B cell (primary cell): ENCODE measurements at regions not wholly inside any gene's neighbourhood (a gene's known extent, or its start where the extent isn't known, plus 50 kb on each side); places are given as distances from the start of the nearest gene placed in this dataset.

Experiments
- ATAC-seq: fragments of 200-7000 bp; cut with Tn5 transposase; one replicate; pipeline ENCODE4 v1.10.0; 2021; ENCODE audit warnings: low read depth, mild to moderate bottlenecking, moderate number of reproducible peaks, moderate library complexity
- CTCF ChIA-PET: fragments of 350-600 bp; sonication (Branson Sonifier 250); formaldehyde crosslinking; loops from one replicate; lab custom pipeline; 2021; ENCODE audit warnings: antibody characterized with exemption, inconsistent platforms; lab: Charles Lee
- POLR2A ChIA-PET: fragments of 350-600 bp; sonication (Branson Sonifier 250); formaldehyde crosslinking; loops from one replicate; lab custom pipeline; 2021; ENCODE audit warnings: antibody characterized with exemption; lab: Charles Lee
- DNase-seq: peaks from one replicate; pipeline ENCODE4 v3.0.0; 2013
- H2AFZ ChIP-seq: 2 replicates; pipeline ENCODE4 v1.6.1; 2012; ENCODE audit warnings: mild to moderate bottlenecking, low read depth, low read length; ENCODE audit not compliant: insufficient read depth, poor library complexity, severe bottlenecking
- H3K27ac ChIP-seq, 2 donors: 1 replicate in 1 of 2; 2 replicates in 1 of 2; pipeline ENCODE4 v1.5.1; 2012 to 2013; ENCODE audit warnings: low read length in 2 of 2, mild to moderate bottlenecking in 2 of 2, moderate library complexity in 1 of 2
- H3K27me3 ChIP-seq, 4 experiments: fragments of 200-600 bp in 1 of 4; sonication (generic) in 1 of 4; replicated peaks in 1 of 4; 1 replicate in 2 of 4; 2 replicates in 2 of 4; pipeline versions ENCODE4 v1.6.1 to v1.7.0; 2013 to 2016; ENCODE audit warnings: low read length in 3 of 4, mild to moderate bottlenecking in 2 of 4, mixed read lengths in 1 of 4, moderate library complexity in 1 of 4; ENCODE audit not compliant: insufficient read depth in 4 of 4, control insufficient read depth in 3 of 4; ENCODE audit errors: control extremely low read depth in 1 of 4
- H3K36me3 ChIP-seq, 2 experiments: replicated peaks in 1 of 2; 1 replicate in 1 of 2; 2 replicates in 1 of 2; pipeline versions ENCODE4 v1.6.1 to v1.7.1; 2013; ENCODE audit warnings: low read length in 1 of 2; ENCODE audit not compliant: insufficient read depth in 2 of 2, control insufficient read depth in 1 of 2; ENCODE audit errors: control extremely low read depth in 1 of 2, extremely low read depth in 1 of 2
- H3K4me1 ChIP-seq, 2 donors: fragments of 200-600 bp in 1 of 2; sonication (generic) in 1 of 2; 1 replicate in 1 of 2; 2 replicates in 1 of 2; pipeline versions ENCODE4 v1.5.1 to v1.6.1; 2013 to 2017; ENCODE audit warnings: low read length in 2 of 2; ENCODE audit not compliant: control insufficient read depth in 2 of 2, insufficient read depth in 2 of 2
- H3K4me2 ChIP-seq: replicated peaks from 2 replicates; pipeline ENCODE3; 2012; ENCODE audit warnings: mild to moderate bottlenecking, low read depth, low read length; ENCODE audit not compliant: poor library complexity, severe bottlenecking
- H3K4me3 ChIP-seq, 5 experiments: fragments of 200-600 bp in 1 of 5; sonication (generic) in 1 of 5; 1 replicate in 3 of 5; 2 replicates in 2 of 5; pipeline versions ENCODE4 v1.5.1 to v1.7.0; 2011 to 2016; ENCODE audit warnings: low read length in 4 of 5, mild to moderate bottlenecking in 4 of 5, low read depth in 2 of 5, control low read depth in 1 of 5, moderate library complexity in 1 of 5; ENCODE audit not compliant: insufficient read depth in 1 of 5; ENCODE audit errors: control extremely low read depth in 1 of 5, extremely low read depth in 1 of 5
- H3K79me2 ChIP-seq: fragments of 200-600 bp; sonication (generic); one replicate; pipeline ENCODE4 v1.6.0; 2016; ENCODE audit warnings: low read length; ENCODE audit not compliant: control insufficient read depth, insufficient read depth
- H3K9ac ChIP-seq: fragments of 200-600 bp; sonication (generic); 2 replicates; pipeline ENCODE4 v1.6.1; 2017; ENCODE audit warnings: mild to moderate bottlenecking, low read length, moderate library complexity
- H3K9me3 ChIP-seq, 3 donors: one replicate each; pipeline versions ENCODE4 v1.6.1 to v1.7.1; 2013; ENCODE audit warnings: low read length in 2 of 3; ENCODE audit not compliant: control insufficient read depth in 2 of 3, insufficient read depth in 1 of 3; ENCODE audit errors: control extremely low read depth in 1 of 3
- H4K20me1 ChIP-seq: 2 replicates; pipeline ENCODE4 v1.6.0; 2012; ENCODE audit warnings: mild to moderate bottlenecking, low read length; ENCODE audit not compliant: insufficient read depth, control insufficient read depth, poor library complexity, severe bottlenecking
- H3K27ac Mint-ChIP-seq: one replicate; pipeline ENCODE4 v1.8.0; 2021; ENCODE audit warnings: mixed read lengths
- H3K27me3 Mint-ChIP-seq: one replicate; pipeline ENCODE4 v1.8.0; 2021; ENCODE audit warnings: mixed read lengths
- H3K4me1 Mint-ChIP-seq: one replicate; pipeline ENCODE4 v1.8.0; 2021; ENCODE audit warnings: mixed read lengths
- H3K4me3 Mint-ChIP-seq: one replicate; pipeline ENCODE4 v1.8.0; 2021; ENCODE audit warnings: mixed read lengths
- H3K9me3 Mint-ChIP-seq: one replicate; pipeline ENCODE4 v1.8.0; 2022; ENCODE audit warnings: mixed read lengths; ENCODE audit not compliant: insufficient read depth
- EZH2 ChIP-seq: IDR thresholded peaks from 2 replicates; pipeline ENCODE4 v1.6.1; 2012; ENCODE audit warnings: borderline replicate concordance, low read depth, mild to moderate bottlenecking, moderate library complexity, low read length; ENCODE audit not compliant: insufficient read depth, poor library complexity, severe bottlenecking
- WGBS: methylation state at CpG from one replicate; pipeline ENCODE4 v1.1.5; 2013; ENCODE audit warnings: missing lambda C conversion rate; ENCODE audit not compliant: insufficient coverage; 5-methylcytosine and 5-hydroxymethylcytosine counted together
- intact Hi-C: fragments of 100-400 bp; cut with micrococcal nuclease; formaldehyde crosslinking; loops from one replicate; pipeline ENCODE4 v1.10.0; 2022
- TF ChIP-seq, protein P1 (sequence below): fragments of 200-600 bp; IDR thresholded peaks from one replicate; pipeline ENCODE4 v1.8.0; 2022; ENCODE audit warnings: antibody characterized with exemption, mild to moderate bottlenecking

DNA sequence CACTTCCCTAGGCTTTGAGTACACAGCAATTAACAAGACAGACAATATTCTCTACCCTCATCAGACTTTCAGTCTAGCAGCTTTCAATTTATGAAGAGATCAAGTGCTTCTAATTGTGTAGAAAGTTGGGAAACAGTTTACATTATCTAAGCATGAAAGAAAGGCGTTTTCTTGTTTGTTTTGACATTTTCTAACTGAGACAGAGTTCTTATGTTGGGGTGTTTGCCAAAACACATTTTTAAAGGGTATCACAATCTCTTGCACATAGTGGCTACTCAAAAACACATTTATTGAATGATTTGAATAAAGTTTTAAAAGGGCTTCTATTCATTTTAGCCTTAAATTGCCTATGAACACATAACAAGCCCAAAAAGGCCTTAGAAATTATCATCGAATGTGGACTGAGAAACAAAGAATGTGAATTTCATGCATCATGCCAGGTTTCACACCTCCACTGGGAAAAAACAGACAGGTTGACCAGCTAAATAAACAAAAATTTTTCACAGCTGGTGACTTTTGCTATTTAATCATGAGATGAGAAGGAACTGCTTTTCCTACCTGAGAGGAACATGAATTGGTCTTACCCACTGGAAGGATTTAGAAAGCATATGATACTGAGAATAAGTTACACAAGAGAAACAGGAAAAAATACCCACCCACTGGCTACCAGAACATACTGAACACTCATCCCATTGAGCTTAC, 394.5 kb upstream of the PKN2 start:
- CTCF ChIA-PET, result interaction anchor here (0.7 to 3.1 kb wide), 2 partner anchors 13 to 109 kb away, joined by 4 to 6 read pairs; no protein-coding TSS in a partner anchor
- H3K9me3 ChIP-seq, result no peaks in the 10 kb centered on the region
- ATAC-seq (no peak), DNase-seq (no peak)
- no peaks in the 10 kb centered on the region for H4K20me1 ChIP-seq
- H3K27me3 ChIP-seq, result peaks cover 0 to 5% (median 0%) of the 10 kb centered on the region in 4 experiments
- Mint-ChIP-seq H3K27me3 (peaks cover 18% of the 10 kb centered on the region), H3K27ac (no peak overlapping the region), H3K4me1 (no peaks in the 10 kb centered on the region), H3K4me3 (no peak overlapping the region), H3K9me3 (no peaks in the 10 kb centered on the region)
- no peaks in the 10 kb centered on the region for H3K4me1 ChIP-seq
- H3K36me3 ChIP-seq, result no peaks in the 10 kb centered on the region
- H3K27ac ChIP-seq, result no peak overlapping the region
- WGBS, result 100% methylated on average over 1 of the region's 2 CpGs
- intact Hi-C loops, result no loop called here
- H3K79me2 ChIP-seq, result no peaks in the 10 kb centered on the region
- H3K4me2 ChIP-seq, result no peak overlapping the region
- no peak overlapping the region for H3K4me3 ChIP-seq
- no peak overlapping the region for H2AFZ ChIP-seq
- H3K9ac ChIP-seq, result no peak overlapping the region
- no peak for TF ChIP-seq EZH2
- TF ChIP-seq, protein P1, sequence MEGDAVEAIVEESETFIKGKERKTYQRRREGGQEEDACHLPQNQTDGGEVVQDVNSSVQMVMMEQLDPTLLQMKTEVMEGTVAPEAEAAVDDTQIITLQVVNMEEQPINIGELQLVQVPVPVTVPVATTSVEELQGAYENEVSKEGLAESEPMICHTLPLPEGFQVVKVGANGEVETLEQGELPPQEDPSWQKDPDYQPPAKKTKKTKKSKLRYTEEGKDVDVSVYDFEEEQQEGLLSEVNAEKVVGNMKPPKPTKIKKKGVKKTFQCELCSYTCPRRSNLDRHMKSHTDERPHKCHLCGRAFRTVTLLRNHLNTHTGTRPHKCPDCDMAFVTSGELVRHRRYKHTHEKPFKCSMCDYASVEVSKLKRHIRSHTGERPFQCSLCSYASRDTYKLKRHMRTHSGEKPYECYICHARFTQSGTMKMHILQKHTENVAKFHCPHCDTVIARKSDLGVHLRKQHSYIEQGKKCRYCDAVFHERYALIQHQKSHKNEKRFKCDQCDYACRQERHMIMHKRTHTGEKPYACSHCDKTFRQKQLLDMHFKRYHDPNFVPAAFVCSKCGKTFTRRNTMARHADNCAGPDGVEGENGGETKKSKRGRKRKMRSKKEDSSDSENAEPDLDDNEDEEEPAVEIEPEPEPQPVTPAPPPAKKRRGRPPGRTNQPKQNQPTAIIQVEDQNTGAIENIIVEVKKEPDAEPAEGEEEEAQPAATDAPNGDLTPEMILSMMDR, result no peak
- POLR2A ChIA-PET, result no interaction called here

DNA sequence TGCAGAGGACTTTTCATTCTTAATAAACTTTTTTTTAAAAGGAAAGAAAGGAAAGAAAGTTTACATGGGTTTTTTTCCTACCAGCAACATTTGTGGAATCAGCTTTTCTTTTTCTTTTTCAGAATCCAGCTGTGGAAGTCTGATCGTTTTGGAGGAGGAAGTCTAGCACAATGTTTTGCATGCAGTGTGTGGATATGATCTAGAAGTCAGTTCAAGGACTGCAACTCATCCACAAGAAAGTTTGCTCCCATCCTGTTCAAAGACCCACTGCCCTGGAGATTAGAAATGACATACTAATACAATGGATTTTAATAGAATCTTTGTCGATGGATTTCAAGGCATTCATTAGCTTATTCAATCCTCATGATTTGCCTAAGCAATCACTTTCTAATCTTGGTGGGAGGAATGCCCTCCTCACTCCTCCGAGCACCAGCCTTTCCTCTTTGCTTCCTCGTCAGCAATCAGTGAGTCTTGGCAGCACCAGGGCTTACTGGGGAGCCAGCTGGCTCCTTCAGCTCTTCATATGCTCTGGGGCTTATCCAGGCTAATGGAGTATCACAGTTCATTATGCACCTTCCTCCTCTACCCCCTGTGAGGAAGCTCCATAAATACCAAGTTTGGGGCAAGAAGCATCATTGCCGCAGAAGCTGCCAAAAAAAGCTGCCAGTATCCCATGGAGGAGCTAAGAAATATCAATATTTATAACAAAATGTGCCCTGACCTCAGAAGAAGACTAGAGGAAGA, 392.3 kb upstream of the PKN2 start:
- no peak overlapping the region for H2AFZ ChIP-seq
- 97% methylated on average over 2 of the region's 5 CpGs for WGBS

More for the DNA sequence above, 392.3 kb upstream of the PKN2 start:
- Histone ChIP-seq H3K36me3 (no peaks in the 10 kb centered on the region), H3K4me3 (no peak overlapping the region), H3K9ac (no peak overlapping the region), H3K79me2 (no peaks in the 10 kb centered on the region), H3K27ac (no peak overlapping the region), H4K20me1 (no peaks in the 10 kb centered on the region), H3K4me1 (no peaks in the 10 kb centered on the region), H3K4me2 (no peak overlapping the region), H3K27me3 (peaks cover 0 to 5% (median 0%) of the 10 kb centered on the region in 4 experiments), H3K9me3 (no peaks in the 10 kb centered on the region)
- Mint-ChIP-seq H3K27ac (no peak overlapping the region), H3K9me3 (no peaks in the 10 kb centered on the region), H3K4me3 (no peak overlapping the region), H3K27me3 (peaks cover 18% of the 10 kb centered on the region), H3K4me1 (no peaks in the 10 kb centered on the region)
- CTCF ChIA-PET, result interaction anchor here (0.5 kb wide), 1 partner anchor 99 kb away, joined by 3 read pairs; no protein-coding TSS in a partner anchor
- ATAC-seq (no peak), DNase-seq (no peak)
- POLR2A ChIA-PET, result no interaction called here
- intact Hi-C loops, result no loop called here
- TF ChIP-seq EZH2, result no peak
- TF ChIP-seq, protein P1, result no peak
